GM18858 (cell line): ENCODE measurements at regions not wholly inside any gene's neighbourhood (a gene's known extent, or its start where the extent isn't known, plus 50 kb on each side); places are given as distances from the start of the nearest gene placed in this dataset.

ENCODE experiments used
- ATAC-seq: cut with Tn5 transposase; IDR thresholded peaks from one replicate; pipeline ENCODE4 v1.9.1; 2021; ENCODE audit not compliant: unreplicated experiment

DNA sequence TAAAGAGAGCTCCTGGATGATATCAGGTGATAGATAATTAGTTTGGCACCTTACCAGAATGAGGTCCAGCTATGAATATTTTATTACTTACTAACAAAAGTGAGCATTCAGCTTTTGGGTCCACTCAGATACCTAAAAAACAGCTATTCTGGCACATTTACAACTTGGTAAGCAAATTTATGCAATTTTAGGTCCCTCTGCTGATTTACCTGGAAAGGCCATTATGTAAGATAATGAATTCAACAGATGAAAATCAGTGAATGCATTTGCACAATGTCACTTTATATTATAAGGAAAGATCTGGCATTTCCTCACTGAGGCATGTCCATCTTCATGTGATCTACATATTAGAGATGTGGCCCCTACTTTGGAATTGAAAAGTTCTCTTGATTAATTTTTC, 517.0 kb downstream of the SPRY1 start:
- ATAC-seq = no peak

DNA sequence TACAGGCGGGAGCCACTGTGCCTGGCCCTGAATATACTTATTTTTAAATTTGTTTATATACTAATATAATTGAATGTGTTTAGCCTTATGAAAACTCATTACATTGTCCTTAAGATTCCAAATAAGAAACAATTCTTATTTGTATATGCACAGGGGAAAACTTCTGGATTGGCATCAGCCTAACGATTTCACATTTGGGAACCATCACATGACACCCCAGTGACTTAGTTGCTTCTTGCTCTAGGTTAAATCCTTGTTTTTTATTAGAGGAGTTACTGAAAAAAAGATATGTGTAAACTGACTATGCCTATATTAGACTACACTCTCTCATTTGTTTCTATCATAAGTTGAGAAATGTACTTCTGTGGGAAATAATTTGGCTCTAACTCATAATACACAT, 520.2 kb downstream of the SPRY1 start:
- no peak for ATAC-seq

- no peak for ATAC-seq
These were observed 523.0 kb downstream of the SPRY1 start for GRCh38 chr4:123919576-123920098.

- ATAC-seq = no peak
These were observed 524.7 kb downstream of the SPRY1 start for GRCh38 chr4:123921339-123921738.

DNA sequence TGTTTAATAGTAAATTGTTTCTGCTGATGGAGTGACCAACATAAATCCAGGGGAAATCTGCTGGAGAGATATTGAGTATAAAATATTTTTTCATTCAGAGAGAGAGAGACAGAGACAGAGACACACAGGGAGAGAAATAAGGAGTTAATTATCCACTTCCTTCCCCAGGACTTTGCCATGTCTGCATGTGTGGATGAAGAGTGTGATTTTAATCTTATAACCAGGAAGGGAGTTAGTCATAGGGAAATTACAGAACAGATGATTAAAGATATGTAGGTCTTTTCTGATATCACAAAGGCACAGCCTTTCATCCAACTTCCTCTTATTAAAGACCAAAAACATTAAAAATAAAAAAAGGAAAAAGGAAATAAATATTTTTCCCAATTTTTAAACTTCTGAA, 526.3 kb downstream of the SPRY1 start:
- no peak for ATAC-seq

- no peak for ATAC-seq
These were observed 527.9 kb downstream of the SPRY1 start for GRCh38 chr4:123924536-123924935.

DNA sequence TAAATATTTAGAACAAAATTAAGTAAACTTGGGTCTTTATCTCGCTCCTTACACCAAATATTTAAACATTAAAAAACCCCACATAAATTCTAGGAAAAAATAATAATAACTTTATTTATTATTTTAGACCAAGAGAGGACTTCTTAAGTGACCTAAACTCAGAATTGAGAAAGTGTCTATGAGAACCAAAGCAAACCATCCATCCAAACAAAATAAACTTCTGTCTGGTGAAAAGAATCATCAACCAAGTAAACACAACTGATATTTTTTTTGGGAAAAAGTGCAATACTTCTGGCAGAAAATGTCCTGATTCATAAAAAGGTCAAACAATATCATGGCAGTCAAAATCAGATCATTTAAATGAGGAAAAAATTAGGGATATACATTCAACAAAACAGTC, 533.0 kb downstream of the SPRY1 start:
- ATAC-seq = no peak

DNA sequence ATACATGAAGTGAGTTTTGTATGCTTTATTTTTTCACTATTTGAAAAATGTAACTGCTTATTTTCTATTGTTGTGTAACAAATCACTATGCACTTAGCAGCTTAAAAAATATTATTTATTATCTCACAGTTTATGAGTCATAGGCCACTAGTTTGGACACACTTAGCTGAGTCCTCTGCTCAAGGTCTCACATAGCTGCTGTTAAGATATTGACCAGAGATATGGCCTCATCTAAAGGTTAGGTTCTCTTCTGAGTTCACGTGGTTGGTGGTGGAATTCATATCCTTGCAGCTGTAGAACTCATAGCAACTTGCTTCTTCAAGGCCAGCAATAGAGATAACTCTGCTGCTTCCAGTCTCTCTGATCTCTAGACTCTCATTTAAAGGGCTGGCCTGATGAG, 534.4 kb downstream of the SPRY1 start:
- ATAC-seq = no peak

- no peak for ATAC-seq
These were observed 537.5 kb downstream of the SPRY1 start for GRCh38 chr4:123934096-123934495.

DNA sequence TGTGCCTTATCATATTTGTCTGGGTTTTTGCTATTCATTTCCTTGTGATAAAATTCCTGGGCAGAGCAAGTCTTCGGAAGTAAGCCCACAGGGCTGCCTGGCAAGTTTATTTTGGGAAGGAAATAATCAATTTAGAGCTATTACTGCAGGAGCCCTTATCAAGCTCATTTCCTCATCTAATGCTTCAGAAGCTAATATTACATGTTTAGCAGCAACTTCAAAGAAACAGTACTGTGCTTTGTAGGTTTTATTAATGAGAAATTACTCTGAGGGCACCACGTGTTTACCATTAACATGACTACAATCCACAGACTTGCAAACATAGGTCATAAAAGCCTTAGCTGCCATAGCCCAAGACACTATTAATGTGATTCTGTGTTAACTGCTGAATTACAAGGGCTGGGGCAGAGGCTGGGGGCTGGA, 540.0 kb downstream of the SPRY1 start:
- ATAC-seq = no peak

DNA sequence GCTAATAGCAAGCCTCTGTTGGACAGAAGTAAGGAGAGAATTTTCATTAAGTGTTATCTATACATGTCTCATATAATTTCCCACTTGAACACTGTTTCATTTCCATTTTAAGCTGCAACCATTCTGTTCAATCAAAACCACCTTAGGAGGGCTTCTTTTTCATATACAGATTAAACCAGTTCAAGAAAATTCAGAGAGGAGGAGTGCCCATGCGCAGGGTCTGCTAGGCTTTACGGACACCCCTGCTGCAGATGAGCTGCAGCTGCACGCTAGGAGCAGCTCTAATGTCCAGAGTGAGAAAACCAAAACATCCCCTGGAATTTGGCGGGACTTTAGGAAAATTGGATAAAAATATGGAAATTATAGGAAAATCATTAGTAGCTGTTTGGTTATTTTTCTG, 541.0 kb downstream of the SPRY1 start:
- no peak for ATAC-seq

GRCh38 chr4:123939621-123940020, 543.0 kb downstream of the SPRY1 start:
- no peak for ATAC-seq

DNA sequence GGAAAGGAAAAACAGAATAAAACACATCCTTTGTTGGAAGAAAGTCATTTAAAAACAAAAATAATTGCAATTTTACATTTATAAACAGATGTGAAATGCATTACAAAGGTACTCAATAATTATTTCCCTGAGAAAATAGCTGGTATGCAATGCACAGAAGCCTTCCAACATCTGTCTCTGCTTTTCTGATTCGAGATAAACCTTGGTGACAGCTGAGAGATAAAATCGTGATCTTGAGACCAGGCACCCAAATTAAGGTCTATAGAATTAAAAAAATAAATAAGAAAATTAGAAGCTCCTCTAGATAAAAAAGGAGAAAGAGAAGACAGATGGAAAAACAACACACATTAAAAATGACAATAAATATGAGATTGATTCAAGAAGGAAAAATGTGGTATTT, 544.0 kb downstream of the SPRY1 start:
- ATAC-seq = no peak

- no peak for ATAC-seq
These were observed 544.7 kb downstream of the SPRY1 start for GRCh38 chr4:123941306-123941705.

DNA sequence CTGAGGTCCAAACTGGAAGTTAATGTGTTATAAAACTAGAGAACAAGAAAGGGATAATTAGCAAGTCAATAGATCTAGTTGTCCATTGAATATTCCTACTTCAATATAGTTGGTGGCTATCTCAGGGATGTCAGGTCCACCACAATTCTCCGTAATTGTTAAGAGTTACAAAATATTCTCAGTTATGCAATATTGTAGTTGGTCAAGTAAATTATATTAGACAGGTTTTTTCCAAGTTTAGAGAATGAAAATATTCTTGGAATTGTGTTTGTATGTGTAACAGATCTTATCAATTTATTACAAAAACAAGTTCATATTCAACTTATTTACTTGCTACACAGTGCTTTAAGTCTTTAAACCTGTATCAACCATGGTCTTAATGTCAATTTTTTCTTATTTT, 547.4 kb downstream of the SPRY1 start:
- ATAC-seq = no peak

DNA sequence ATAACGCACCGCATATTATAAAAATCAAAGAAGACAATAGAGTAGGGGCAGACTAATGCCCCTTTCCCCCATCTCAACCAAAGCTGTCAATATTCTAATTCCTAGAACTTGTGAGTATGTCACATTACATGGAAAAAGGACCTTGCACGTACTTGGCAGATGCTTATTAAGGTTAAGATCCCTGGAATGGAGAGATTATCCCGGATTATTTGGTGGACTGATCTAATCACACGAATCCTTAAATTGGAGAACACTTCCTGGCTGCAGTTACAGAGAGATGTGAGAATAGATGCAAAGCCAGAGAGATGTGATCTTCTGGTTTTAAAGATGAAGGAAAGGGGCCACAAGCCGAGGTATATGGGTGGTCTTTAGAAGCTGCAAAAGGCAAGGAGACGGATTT, 548.7 kb downstream of the SPRY1 start:
- no peak for ATAC-seq

GRCh38 chr4:123950530-123950929, 553.9 kb downstream of the SPRY1 start:
- no peak for ATAC-seq

GRCh38 chr4:123952530-123953274, 556.1 kb downstream of the SPRY1 start:
- ATAC-seq = no peak

DNA sequence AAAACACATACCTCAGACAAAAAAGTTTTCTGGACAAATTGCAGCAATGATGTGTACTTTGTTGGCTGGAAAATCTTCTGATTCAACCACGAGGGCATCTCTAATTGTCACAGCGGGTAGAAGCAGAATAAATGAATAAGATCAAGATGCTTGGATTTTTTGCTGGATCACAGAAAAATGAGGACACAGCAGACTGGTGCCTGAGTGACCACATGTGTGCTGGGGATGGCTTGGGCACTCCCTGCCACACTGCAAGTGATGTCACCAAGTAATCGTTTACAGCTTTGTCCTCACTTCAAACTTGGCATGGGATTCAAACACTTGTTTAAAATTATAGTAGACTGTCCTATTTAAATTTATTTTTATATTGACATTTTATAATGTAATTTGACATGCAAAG, 557.0 kb downstream of the SPRY1 start:
- no peak for ATAC-seq

- ATAC-seq = no peak
These were observed 557.6 kb downstream of the SPRY1 start for GRCh38 chr4:123954220-123954619.

DNA sequence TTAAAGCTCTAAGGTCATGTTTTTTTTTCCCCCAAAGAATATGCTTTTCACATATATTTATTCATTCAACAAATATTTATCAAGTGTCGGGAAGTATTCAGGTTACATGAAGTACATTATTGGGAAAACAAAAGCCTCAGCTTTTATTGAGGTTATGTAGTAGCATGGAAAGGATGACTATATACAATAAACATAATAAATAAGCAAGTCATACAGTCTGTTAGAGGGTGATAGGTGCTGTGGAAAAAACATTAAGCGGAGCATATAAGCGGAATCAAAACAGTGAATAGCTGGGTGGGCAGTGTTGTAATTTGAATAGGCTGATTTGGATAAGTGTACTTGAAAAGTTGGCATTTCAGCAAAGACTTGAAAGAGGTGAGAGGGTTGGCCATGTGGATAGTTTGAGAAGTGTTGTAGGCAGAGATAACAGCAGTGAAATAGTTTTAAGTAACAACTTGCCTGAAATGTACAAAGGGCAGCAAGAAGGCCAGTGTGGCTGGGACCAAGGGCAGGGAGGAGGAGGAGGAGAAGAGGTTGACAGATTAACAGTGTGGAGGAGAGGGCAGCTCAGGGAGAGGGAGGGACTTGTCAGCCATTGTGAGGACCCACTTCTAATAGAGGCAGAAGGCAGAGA, 558.7 kb downstream of the SPRY1 start:
- ATAC-seq = no peak

DNA sequence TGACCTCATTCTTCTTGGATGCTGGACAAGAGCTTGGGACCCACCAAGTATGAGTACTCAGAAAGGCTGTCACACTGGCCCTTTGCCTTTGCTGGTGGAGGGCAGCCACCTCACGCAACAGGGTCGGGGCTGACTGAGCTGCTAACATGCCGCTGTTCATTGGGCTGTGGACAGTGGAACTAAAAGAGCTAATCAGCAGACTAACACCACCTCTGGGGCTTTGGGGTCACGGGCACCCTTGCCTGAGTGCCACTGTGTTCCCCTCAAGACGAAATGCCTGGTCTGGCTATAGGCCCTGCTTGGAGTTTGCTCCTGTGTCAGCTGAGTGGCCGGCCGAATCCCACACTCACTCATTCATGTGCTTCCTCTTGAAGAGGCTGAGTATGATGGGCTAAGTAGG, 559.6 kb downstream of the SPRY1 start:
- no peak for ATAC-seq
